ENCODE measurements at regions not wholly inside any gene's neighbourhood (a gene's known extent, or its start where the extent isn't known, plus 50 kb on each side); places are given as distances from the start of the nearest gene placed in this dataset.

- TF ChIP-seq, protein P1, sequence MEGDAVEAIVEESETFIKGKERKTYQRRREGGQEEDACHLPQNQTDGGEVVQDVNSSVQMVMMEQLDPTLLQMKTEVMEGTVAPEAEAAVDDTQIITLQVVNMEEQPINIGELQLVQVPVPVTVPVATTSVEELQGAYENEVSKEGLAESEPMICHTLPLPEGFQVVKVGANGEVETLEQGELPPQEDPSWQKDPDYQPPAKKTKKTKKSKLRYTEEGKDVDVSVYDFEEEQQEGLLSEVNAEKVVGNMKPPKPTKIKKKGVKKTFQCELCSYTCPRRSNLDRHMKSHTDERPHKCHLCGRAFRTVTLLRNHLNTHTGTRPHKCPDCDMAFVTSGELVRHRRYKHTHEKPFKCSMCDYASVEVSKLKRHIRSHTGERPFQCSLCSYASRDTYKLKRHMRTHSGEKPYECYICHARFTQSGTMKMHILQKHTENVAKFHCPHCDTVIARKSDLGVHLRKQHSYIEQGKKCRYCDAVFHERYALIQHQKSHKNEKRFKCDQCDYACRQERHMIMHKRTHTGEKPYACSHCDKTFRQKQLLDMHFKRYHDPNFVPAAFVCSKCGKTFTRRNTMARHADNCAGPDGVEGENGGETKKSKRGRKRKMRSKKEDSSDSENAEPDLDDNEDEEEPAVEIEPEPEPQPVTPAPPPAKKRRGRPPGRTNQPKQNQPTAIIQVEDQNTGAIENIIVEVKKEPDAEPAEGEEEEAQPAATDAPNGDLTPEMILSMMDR (conservative IDR thresholded peaks at IDR 0.05 in 1 of 2, IDR thresholded peaks at IDR 0.05 in 1 of 2; ENCODE audit: extremely low read depth in 1 of 2, insufficient read depth in 1 of 2, low read depth in 1 of 2, low read length in 2 of 2), result no peak
- TF ChIP-seq EZH2 (IDR thresholded peaks at IDR 0.05; ENCODE audit: borderline replicate concordance, low read length), result no peak
Observed at GRCh38 chrX:1023676-1024075, 188.8 kb downstream of the CRLF2 start.

Data from mammary epithelial cell (primary cell).